Hematopoietic multipotent progenitor cell treated with erythropoietin and hydrocortisone succinate and interleukin-3 and kit ligand, for 8 days (in vitro differentiated cells): ENCODE measurements at regions not wholly inside any gene's neighbourhood (a gene's known extent, or its start where the extent isn't known, plus 50 kb on each side); places are given as distances from the start of the nearest gene placed in this dataset.

Source experiments
- DNase-seq: peaks from one replicate; pipeline ENCODE4 v3.0.0-alpha.2; 2015

DNA sequence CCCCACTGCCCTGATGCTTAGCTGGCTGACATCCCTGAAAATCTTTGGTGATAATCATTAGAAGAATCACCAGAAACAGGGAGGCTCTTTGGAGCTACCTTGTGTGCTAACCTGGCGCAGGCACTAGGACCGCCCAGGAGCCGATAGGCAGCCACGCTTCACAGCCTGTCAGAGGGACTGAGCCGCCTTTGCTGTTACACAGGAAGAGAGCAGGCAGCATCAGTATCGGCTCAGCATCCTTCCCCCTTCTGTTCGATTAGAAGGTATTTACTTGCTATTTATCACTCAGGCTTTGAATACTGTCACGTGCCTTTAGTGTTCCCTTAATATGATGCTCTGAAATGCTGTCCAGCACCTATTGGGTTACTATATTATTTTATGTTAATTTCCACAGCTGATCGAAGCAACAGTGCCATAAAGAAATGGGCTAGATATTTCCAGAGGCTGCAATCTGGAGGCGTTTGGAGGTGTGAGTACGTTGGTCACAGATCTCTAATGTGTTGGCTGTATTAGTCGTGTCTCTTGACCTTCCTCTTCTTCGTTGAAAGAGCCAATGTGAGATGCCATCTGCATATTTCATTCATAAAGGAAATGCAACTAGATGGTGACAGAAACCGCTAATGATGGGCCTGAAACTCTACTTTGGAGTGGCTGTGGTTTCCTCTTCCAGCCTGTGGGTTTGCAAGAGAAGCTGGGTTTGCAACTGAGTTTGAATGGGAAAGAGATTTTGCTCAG lies 110.4 kb upstream of the RAB27B start:
- DNase-seq: peak; percentile 30

DNA sequence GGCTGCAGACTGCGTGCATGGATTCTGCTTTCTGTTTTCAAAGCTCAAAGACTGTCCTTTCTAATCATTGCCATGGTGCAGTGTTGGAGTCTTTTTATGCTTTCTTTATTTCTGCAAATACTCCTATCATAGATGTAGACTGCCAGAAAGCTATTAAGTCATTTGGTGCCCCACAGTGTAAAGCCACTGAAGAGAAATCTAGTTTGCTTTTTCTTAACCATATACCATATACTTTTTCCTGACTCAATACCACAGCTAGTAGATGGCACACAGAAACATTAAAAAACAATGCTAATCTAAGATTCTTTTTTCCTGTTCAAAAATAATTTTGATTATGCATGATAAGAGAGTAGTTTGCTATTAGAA lies 109.9 kb upstream of the RAB27B start:
- DNase-seq: no peak

DNA sequence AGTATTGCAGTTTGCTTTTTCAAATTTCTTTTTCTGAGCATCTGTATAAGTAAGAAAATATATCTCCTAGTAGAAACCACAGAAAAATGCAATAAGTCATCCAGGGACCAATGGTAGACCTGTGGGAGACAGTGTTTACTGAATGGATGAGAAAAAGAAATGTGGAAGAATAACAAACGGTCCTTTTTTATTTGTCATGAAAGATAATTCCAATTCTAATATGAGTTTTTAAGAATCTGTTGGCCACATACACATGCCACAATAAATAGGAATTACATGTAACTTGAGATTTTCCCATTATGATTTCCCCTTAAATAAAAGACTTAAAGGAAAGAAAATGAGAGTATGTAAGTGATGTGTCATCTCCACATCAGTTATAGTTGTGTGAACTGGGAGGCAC lies 107.7 kb upstream of the RAB27B start:
- no peak for DNase-seq

DNA sequence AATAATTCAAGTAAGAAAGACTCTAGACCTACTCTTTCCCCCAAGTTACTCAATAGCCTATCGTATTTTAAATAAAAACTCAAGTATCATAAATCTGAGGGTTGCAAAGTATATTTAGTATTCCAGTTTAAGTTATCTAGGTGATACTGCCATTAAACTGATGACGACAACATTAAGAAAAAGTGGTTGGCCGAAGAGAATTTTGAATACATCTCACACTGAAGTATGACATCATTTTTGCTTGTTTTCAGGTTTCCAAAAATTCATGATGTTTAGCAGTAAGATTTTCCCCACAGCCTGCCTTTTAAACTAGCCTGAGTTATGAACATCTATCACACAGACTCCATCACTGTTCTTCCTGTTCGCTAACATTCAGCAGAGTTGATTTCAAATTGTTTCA lies 102.1 kb upstream of the RAB27B start:
- DNase-seq: no peak

DNA sequence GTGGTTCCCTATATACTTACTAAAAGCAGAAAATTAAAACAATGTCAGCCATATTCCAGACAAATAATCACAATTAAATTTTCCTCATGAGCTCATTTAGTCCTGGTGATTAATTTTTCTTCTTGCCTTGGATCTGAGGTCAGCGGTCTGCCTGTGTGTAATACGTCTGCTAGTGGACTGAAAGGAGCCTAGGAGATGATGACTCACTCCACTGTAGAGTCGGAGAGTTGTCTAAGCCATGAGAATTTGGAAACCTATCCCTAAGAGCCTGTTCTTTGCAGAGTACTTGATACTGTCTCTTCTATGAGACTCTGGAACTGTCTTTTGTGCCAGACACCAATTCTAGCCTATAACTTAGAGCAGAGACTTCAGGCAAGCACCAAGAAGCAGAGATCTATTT lies 94.2 kb upstream of the RAB27B start:
- no peak for DNase-seq

DNA sequence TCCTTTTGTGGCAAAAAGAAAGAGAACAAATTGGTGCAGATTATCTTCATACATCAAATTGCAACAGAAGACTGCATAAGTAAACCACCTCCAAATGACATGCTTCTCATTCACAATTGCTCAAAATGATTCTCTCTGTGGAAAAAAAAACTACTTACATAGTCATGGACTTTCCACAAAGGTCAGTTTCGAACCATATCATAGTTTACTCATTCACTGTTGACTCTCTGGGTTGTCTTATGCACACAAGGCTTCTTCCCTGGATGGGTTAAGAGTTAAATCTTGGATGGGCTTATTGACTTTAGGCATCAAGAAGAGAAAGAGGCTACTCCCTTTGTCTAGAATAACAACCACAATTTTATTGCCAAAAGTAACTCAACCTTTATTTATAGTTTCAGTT lies 91.3 kb upstream of the RAB27B start:
- DNase-seq: no peak

DNA sequence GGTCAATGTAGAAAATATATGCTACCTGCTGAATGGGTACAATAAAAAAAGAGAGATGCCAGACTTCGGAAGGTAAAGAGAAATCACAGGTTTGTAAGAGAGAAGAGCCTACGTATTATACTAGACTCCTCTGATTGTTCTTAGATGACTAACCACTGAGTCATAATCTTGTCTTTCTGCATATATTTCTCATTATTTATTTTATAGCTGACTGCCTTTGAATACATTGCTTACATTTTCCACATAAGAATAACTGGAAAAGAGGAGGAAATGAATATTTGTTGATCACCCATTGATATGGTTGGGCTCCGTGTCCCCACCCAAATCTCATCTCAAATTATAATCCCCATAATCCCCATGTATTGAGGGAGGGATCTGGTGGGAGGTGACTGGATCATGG lies 90.3 kb upstream of the RAB27B start:
- no peak for DNase-seq

DNA sequence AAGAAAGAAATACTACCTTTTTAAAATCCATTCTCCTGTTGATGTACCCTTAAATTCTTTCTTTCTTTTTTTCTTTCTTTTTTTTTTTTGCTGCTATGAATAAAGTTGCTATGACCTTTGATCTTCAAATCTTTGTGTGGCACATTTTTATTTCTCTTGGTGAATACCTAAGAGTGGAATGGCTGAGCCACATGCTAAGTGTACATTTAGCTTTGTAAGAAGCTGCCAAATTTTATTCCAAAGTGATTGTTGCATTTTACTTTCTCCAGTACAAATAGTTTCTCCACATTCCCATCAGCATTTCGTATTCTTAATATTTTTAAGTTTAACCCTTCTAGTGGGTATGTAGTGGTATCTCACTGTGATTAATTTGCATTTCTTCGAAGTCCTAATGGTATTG lies 88.8 kb upstream of the RAB27B start:
- no peak for DNase-seq

DNA sequence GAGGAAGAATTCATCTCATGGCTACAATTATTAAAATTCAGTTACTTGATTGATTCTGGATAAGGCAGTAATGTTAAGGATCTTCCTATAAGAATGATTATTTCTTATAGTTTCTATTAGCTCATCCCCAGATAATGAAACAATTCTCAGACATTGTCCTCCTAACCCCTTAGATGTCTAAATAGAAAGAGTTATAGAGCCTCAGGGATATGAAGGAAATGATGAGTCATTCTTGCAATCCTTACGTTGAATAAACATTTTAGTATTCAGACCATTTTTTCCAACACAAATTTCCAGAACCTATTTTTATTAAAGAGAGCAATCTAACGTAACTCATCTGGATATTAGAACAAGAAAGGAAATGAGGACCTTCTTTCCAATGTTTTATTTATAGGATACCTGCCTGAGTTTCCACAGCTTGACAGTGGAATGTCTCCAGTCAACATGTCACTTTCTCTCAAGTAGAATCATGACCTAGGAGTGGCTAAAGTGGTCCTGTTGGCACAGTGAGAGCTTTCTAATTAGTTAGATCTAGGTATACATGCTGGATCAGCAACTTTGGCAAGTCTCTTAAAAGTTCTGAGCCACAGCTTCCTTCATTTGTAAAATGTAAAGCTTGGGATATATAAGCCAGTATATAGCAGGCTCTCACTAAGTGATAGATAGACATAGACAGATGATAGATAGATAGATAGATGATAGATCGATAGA lies 88.0 kb upstream of the RAB27B start:
- DNase-seq: no peak

DNA sequence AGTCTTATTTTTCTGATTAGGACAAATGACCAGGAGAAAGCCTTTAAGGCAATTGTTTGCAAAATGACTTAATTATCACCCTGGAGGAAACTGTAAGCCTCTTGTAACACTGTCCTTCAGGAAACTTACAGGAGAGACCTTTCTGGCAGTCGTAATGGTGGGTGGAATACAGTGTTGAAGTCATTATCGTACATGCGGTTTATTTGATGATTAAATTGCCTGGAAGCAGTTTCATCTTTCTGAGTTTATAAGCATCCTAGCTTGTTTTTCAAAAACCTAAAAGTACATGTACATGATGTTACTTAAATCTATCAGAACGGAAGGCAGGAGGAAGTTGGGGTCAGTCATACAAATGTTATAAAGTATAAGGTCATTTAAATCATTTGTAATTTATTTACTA lies 86.2 kb upstream of the RAB27B start:
- DNase-seq: no peak

DNA sequence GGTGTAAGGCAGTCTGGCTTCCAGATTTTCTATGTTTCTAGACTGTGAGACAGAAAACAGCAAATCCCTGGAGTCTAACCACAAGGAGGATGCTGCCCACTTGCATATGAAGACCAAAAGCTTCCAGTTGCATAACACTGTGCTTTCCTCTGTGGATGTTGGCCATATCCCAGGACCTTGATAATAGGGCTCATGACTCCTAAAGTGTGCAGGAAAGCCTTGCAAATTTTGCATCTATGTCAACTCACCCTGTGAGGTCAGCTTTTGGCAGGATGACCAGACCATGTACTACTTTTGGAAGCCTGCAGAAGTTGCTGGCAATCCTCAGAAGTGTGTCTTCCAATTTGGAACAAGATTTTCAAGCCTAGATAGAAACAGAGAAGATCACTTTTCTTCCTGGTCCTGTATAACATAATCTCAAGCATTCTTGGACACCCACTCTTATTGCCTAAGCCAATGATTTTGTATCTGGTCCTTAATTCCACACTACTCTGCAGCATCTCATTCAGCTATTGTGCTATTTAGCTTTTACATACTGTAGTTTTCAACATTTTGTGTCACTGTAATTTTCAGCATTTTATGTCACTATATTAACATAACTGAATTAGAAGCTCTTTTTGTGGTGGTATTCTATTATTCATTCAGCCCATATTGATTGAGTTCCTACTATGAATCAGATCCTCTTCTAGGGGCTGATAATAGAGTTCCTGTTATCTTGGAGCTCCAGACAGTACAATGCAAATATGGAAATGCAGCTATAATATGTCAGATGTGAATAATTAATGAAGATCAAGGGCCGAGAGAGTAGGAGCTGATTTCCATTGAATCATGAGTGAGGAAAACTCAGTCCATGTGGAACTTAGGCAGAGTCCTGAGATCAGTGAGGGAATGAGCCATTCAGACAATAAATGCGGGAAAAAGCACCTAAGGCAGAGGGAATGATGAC lies 85.3 kb upstream of the RAB27B start:
- DNase-seq: no peak

DNA sequence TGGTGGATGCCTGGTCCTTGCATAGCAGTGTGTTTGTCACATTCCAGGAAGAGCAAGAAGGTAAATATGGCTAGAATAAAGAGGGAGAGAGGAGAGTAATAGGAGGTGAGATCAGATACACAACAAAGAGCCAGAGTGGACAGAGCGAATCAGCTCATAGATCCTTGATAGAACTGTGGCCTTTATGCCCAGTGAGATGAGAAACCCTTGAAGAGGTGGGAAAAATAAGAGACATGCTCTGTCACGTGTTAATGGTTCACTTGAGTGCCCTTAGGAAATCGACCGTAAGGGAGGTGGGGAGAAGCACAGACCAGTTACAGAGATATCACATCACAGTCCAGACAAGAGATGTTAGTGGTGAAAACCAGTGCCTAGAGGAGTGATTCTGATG lies 84.7 kb upstream of the RAB27B start:
- DNase-seq: no peak

DNA sequence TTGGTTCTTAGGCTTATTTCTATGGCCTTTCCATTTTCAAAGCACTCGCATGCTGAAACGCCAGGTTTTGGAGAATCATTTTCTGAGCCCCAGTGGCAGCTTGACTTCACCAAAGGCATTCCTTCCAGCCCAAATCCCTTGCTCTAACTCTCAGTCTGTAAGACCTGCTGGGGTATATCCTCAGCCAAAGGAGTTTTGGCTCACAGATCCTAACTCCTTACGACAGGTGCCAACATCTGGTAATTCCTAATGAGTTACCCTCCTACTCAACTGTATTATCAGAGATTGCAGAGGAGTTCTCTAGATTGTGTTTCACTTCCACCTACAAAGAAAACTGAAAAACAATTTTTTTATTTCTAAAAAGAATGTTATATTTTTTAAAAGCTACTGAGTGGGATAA lies 79.0 kb upstream of the RAB27B start:
- no peak for DNase-seq

DNA sequence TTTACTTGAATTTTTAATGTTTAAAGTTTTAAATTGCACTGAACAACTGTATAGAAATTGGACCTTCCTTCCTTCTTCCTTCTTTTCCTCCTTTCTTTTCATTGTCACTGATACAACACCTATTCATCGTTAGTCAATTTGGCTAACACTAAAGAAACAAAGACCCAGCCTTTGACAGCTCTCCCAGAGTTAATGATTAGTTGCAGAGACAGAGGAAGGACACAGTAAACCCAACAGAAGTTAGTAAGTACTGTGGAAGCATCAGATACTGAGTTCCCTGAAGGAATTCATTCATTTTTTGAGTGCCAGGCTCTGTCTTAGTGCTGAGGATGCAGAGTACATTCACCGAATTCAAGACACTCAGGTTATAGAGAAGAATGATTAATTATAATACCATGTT lies 77.9 kb upstream of the RAB27B start:
- no peak for DNase-seq

DNA sequence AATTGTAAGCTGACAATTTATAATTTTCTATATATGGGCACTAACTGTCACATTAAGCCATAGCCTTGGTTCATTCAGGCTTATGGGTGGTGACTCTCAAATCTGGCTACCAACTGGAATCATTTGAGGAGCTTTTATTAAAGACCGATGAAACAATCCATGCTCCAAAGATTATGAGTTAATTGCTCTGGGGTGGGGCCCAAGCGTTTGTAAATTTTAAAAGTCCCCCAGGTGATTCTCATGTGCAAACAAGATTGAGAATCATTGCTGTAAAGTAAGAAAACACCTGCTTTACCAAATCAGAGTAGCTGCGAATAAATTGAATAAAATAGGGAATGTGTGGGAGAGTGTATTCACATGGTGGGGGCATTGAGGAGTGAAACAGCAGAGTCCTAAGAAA lies 76.1 kb upstream of the RAB27B start:
- DNase-seq: no peak

DNA sequence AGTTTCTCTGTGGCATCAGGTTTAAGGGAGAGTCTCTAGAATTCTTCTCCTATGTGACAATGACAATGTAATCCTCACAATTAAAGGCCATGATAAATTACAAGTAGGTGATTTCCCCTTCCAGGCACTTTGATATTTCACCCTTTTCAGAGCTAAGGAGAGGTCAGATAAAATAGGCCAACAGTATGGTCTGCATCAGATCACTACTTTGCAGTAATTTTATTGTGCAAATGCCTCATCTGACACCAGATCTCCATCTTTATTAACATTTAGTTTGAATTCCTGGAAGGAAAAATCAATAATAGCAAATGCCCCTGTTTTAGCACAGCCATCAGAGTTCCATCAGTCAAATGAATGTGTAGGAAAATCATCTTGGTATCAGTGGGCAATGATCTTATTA lies 72.8 kb upstream of the RAB27B start:
- DNase-seq: no peak

DNA sequence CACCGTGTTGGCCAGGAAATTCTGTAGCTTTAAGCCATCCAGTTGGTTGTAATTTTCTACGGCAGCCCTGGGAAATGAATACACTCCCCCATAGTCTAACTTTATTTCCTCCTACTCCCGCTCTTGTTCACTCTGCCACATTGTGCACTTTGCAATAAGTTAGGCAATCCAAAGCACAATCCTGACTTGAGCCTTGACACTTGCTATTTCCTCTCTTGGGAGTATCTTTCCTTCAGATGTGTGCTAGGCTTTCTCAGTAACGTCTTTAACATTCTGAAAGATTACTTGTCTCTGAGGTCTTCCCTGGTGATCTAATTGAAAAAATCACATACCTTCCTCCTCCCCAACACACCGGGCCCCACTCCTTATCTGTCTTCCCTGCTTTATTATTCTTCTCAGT lies 65.9 kb upstream of the RAB27B start:
- DNase-seq: no peak

DNA sequence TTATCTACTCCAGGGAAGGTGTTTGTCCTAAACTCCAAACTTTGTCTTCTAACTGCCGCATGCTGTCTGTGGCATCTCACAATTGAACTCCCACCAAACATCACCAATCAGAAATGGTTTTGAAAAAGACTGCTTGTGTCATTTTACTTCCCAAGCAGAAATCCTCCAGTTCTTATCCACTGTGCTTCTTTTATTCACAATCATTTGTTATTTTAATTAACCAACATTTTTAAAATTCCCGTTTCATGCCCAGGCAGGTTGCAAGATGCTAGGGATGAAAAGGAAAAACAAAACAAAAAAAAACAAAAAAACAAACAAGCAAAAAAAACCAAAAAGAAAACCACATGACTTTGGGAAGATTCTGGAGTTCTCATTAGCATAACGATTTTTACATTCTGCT lies 63.5 kb upstream of the RAB27B start:
- DNase-seq: no peak

DNA sequence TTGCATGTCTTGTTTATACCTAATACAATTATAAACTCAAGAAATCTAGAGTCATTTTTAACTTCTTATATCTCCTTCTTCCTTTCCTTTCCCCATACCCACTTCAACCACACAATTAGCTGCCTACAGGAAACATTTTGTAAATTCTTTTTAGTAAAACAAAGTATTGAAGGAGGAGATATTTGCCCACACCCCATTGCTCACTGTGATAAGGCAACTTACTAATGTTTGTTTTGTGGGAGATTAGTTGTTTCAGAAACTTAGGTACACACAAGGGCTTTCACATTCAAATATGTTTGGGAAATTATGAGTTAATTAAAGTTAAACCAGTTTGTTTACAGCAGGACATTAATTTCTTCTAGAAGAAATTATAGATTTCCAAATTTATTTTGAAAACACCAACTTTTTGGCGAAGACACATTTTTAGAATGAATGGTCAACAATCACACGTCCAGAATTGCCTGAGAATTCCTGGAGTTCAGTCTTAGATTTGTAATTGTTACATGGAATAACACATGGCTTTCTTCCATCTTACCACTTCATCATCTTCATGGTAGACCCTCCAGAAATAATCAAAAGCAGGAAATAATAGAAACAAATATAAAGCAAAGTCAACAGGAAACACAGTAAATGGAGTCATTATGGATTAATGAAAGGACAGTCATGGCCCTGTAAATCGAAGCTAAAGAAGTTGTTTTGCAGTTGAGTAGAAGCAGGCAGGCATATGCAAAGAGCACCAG lies 62.5 kb upstream of the RAB27B start:
- DNase-seq: peak; percentile 68

DNA sequence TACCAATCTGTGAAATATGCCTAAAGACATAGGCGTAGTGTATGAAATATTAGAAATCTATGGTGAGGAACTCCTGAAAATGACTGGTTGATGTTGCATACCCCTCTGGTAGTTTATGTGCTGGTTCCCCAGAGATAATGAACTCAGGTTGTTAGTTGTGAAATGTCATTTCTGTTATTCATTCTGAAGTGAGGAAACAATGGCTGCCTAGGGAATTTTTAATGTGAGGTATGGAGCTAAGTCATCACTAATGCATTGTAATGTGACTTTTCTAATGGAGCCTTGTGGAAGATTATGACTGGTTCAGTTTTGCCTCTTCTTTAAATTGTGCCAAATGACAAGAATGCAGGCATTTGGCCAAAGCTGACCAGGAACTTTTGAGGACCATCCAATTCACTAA lies 61.6 kb upstream of the RAB27B start:
- DNase-seq: no peak

DNA sequence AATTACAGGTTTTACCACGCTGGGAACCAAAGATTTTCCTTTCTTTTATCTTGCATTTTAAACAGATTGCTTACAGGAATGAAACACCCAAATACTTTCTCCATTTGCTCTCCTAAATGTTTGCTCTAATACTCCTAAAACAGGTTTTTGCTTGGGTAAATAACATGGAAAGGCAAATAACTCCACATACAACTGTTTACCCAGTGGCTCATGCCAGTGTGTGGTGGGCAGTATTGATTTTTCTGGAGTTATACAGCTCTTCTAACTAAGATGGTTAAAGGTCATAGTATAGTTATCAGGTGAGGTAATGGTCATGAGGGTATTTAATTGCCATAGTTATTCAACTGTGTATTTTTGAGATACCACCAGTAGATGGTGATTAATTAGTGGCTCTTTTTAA lies 61.2 kb upstream of the RAB27B start:
- DNase-seq: no peak

DNA sequence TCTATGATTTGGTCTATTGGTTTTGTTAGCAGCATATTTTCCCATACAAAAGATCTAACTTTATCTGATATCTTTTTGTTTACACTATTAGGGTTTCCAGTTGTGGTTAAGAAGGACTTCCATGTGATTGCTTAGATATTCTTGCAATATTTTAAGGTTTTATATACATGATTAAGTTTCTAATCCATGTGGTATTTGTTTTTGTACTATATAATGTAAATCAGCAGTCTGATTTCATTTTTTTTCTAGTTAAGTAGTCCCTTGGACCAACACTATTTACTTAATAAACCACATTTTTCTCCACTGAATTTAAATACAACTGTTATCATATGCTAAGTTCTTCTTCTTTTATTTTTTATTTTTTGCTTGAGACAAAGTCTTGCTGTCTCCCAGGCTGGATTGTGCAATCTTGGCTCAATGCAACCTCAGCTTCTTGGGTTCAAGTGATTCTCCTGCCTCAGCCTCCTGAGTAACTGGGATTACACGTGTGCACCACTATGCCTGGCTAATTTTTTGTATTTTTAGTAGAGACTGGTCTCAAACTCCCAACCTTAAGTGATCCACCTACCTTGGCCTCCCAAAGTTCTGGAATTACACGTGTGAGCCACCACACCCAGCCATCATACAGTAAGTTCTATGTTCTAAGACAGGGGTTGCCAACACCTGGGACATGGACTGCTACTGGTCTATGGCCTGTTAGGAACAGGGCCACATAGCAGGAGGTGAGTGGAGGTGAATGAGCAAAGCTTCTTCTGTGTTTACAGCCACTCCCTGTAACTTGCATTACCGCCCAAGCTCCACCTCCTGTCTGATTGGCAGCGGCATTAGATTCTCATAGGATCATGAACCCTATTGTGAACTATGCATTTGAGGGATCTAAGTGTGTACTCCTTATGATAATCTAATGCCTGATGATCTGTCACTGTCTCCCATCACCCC lies 58.5 kb upstream of the RAB27B start:
- no peak for DNase-seq
